GM19035 (cell line): ENCODE measurements at regions not wholly inside any gene's neighbourhood (a gene's known extent, or its start where the extent isn't known, plus 50 kb on each side); places are given as distances from the start of the nearest gene placed in this dataset.
"Not testable (repeated sequence)": the region's sequence is repeated elsewhere in the genome, so short reads cannot be mapped to it uniquely, and the experiment has no call there.

Experiments used
- ATAC-seq: cut with Tn5 transposase; IDR thresholded peaks from one replicate; pipeline ENCODE4 v1.9.1; 2021; ENCODE audit not compliant: unreplicated experiment

GRCh38 chr12:131587565-131587964, 123.3 kb upstream of the SFSWAP start:
- no peak for ATAC-seq

GRCh38 chr12:131589221-131589897, 121.5 kb upstream of the SFSWAP start:
- no peak for ATAC-seq

- ATAC-seq, result no peak
Observed at GRCh38 chr12:131589966-131590365, 120.9 kb upstream of the SFSWAP start.

GRCh38 chr12:131591136-131591535, 119.8 kb upstream of the SFSWAP start:
- ATAC-seq, result no peak

- no peak for ATAC-seq
Observed at GRCh38 chr12:131591714-131592709, 118.9 kb upstream of the SFSWAP start.

GRCh38 chr12:131592972-131593371, 117.9 kb upstream of the SFSWAP start:
- peak; percentile 96 for ATAC-seq

- ATAC-seq, result no peak
Observed at GRCh38 chr12:131593406-131593805, 117.5 kb upstream of the SFSWAP start.

GRCh38 chr12:131596115-131596514, 114.8 kb upstream of the SFSWAP start:
- ATAC-seq, result no peak

GRCh38 chr12:131597333-131597732, 113.6 kb upstream of the SFSWAP start:
- no peak for ATAC-seq

- ATAC-seq, result no peak
Observed at GRCh38 chr12:131598717-131599116, 112.2 kb upstream of the SFSWAP start.

GRCh38 chr12:131599190-131600159, 111.4 kb upstream of the SFSWAP start:
- no peak for ATAC-seq

- no peak for ATAC-seq
Observed at GRCh38 chr12:131600160-131600532, 110.7 kb upstream of the SFSWAP start.

- ATAC-seq, result not testable (repeated sequence)
Observed at GRCh38 chr12:131601499-131601898, 109.4 kb upstream of the SFSWAP start.

- ATAC-seq, result no peak
Observed at GRCh38 chr12:131603106-131603938, 107.6 kb upstream of the SFSWAP start.

- ATAC-seq, result no peak
Observed at GRCh38 chr12:131603939-131604795, 106.7 kb upstream of the SFSWAP start.

- ATAC-seq, result no peak
Observed at GRCh38 chr12:131604859-131605258, 106.0 kb upstream of the SFSWAP start.

- no peak for ATAC-seq
Observed at GRCh38 chr12:131605304-131605829, 105.5 kb upstream of the SFSWAP start.

GRCh38 chr12:131606218-131606901, 104.5 kb upstream of the SFSWAP start:
- no peak for ATAC-seq
